ENCODE measurements at regions not wholly inside any gene's neighbourhood (a gene's known extent, or its start where the extent isn't known, plus 50 kb on each side); places are given as distances from the start of the nearest gene placed in this dataset.

GRCh38 chr4:106587558-106587957 lies 219.0 kb upstream of the GIMD1 start (continued):
- TF ChIP-seq ZNF114 (CRISPR knock-in tag; IDR thresholded peaks at IDR 0.05), result no peak
- no peak for TF ChIP-seq ETS1 (IDR thresholded peaks at IDR 0.05)
- no peak for TF ChIP-seq NANOG (IDR thresholded peaks at IDR 0.05; ENCODE audit: borderline replicate concordance)
- TF ChIP-seq POLR2AphosphoS5 (IDR thresholded peaks at IDR 0.05; ENCODE audit: low read depth), result no peak
- TF ChIP-seq EZH2 (IDR thresholded peaks at IDR 0.05; ENCODE audit: low read depth, unreplicated experiment), result no peak

GRCh38 chr4:106585915-106586349 lies 217.4 kb upstream of the GIMD1 start:
- H3K27me3 Mint-ChIP-seq (ENCODE audit: insufficient read depth, low read depth, poor library complexity), result peaks cover 2% of the 10 kb centered on the region
- H3K4me3 ChIP-seq, result no peak overlapping the region
- H3K9me2 ChIP-seq (ENCODE audit: insufficient read depth), result no peaks in the 10 kb centered on the region
- no peak overlapping the region for H3K27ac ChIP-seq (ENCODE audit: low read depth)
- no peaks in the 10 kb centered on the region for H3K9me3 Mint-ChIP-seq
- H3K27ac Mint-ChIP-seq, result no peak overlapping the region
- ATAC-seq (no peak), DNase-seq (ENCODE audit: low spot score) (no peak)
- H3K4me1 Mint-ChIP-seq, result peaks cover 10% of the 10 kb centered on the region
- no peaks in the 10 kb centered on the region for H3F3A ChIP-seq (replicated peaks; ENCODE audit: low read depth)
- 0 out of 2 replicates have a peak, but pooled peaks cover 3% of the 10 kb centered on the region for H3K4me1 ChIP-seq (ENCODE audit: insufficient read depth)
- H3K4me2 ChIP-seq, result no peak overlapping the region
- no peaks in the 10 kb centered on the region for H3K36me3 Mint-ChIP-seq (ENCODE audit: low read depth)
- no peak overlapping the region for H2AFZ ChIP-seq
- H3K4me3 Mint-ChIP-seq, result no peak overlapping the region
- no peaks in the 10 kb centered on the region for H3K27me3 ChIP-seq (ENCODE audit: insufficient read depth)
- no peaks in the 10 kb centered on the region for H3K36me3 ChIP-seq (ENCODE audit: insufficient read depth)
- H4K20me1 ChIP-seq (replicated peaks; ENCODE audit: insufficient read depth), result no peaks in the 10 kb centered on the region
- no peaks in the 10 kb centered on the region for H3K79me2 ChIP-seq (replicated peaks; ENCODE audit: insufficient read depth)
- TF ChIP-seq ZNF462 (CRISPR knock-in tag; IDR thresholded peaks at IDR 0.05), result no peak
- no peak for TF ChIP-seq ETS1 (IDR thresholded peaks at IDR 0.05)
- no peak for TF ChIP-seq CTCF (conservative IDR thresholded peaks at IDR 0.05; ENCODE audit: low read depth in 2 of 2)
- no peak for TF ChIP-seq JUNB (IDR thresholded peaks at IDR 0.05; ENCODE audit: unreplicated experiment)
- TF ChIP-seq EZH2phosphoT487 (IDR thresholded peaks at IDR 0.05; ENCODE audit: unreplicated experiment), result no peak
- TF ChIP-seq ZNF331 (CRISPR knock-in tag; IDR thresholded peaks at IDR 0.05; ENCODE audit: low read depth), result no peak
- TF ChIP-seq POLR2AphosphoS5 (IDR thresholded peaks at IDR 0.05; ENCODE audit: low read depth), result no peak
- no peak for TF ChIP-seq REST (IDR thresholded peaks at IDR 0.05; ENCODE audit: unreplicated experiment)
- TF ChIP-seq NANOG (IDR thresholded peaks at IDR 0.05; ENCODE audit: borderline replicate concordance), result no peak
- no peak for TF ChIP-seq STAT1 (IDR thresholded peaks at IDR 0.05; ENCODE audit: unreplicated experiment)

Measured in GM23338 (cell line).